Stimulated activated CD4-positive, alpha-beta T cell treated with anti-CD3 and anti-CD28 coated beads, Interleukin-2, amount 100 ng/mL, for 4 hours (primary cell): ENCODE measurements at regions not wholly inside any gene's neighbourhood (a gene's known extent, or its start where the extent isn't known, plus 50 kb on each side); places are given as distances from the start of the nearest gene placed in this dataset.

Experiments
- DNase-seq: peaks from one replicate; pipeline ENCODE4 v3.0.0-alpha.2; 2020; ENCODE audit warnings: low read depth

GRCh38 chrX:22325096-22325495 lies 52.4 kb downstream of the CBLL2 start:
- no peak for DNase-seq

DNA sequence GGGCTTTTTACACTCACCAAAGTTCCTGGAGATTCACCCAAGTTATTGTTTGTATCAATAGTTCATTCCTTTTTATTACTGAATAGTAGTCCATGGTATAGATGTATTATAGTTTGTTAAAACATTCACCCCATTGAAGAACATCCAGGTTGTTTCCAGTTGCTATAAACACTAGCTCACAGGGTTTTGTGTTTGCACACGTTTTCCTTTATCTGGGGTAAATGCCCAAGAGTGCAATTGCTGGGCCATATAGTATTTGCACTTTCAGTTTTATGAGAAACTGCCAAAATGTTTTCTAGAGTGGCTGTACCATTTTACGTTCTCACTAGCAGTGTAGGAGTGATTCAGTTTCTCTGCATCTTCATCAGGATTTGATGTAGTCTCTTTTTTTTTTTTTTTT lies 57.1 kb downstream of the CBLL2 start:
- DNase-seq = no peak

- DNase-seq = no peak
Observed at GRCh38 chrX:22338740-22339139, 66.0 kb downstream of the CBLL2 start.

- no peak for DNase-seq
Observed at GRCh38 chrX:22339459-22339858, 66.7 kb downstream of the CBLL2 start.

GRCh38 chrX:22340022-22340616 lies 67.4 kb downstream of the CBLL2 start:
- no peak for DNase-seq

DNA sequence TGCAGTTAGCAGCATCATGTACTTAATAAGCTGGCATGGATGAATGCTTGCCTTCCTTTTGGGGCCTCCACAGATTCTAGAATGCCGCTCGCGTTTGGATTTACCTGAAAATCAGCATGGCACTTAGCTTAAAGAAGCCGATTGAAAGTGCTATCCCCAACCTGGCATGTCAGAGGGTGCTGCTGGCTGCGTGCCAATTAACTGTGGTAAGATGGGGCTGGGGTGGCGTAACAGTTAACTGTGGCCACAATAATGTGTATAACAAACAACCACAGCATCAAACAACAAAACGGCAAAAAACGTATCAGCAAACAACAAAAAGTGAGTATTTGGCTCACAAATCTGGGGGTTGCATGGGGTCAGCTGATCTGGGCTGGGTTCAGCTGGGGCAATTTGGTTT lies 70.5 kb downstream of the CBLL2 start:
- no peak for DNase-seq

- DNase-seq = no peak
Observed at GRCh38 chrX:22345884-22346283, 73.2 kb downstream of the CBLL2 start.

- no peak for DNase-seq
Observed at GRCh38 chrX:22347491-22347890, 74.8 kb downstream of the CBLL2 start.

- DNase-seq = no peak
Observed at GRCh38 chrX:22349116-22349515, 76.4 kb downstream of the CBLL2 start.

- no peak for DNase-seq
Observed at GRCh38 chrX:22351076-22351475, 78.4 kb downstream of the CBLL2 start.

DNA sequence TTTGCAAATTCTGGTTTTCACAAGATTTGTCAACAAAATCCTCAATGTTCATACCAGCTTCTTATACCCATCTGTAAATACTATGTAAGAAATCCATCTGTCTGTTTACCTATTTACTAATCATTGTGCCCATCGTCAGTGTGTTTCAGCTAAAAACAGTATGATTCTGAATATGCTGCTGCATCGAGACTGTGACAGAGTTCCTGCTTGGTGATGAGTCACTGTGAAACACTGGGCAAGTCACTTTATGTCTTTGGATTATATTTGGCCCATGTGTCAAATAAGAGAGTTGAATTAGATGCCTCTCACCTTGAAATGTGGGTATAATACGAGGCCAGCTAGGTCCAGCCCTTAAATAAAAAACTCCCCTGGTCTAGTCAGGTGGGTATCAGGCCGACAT lies 79.3 kb downstream of the CBLL2 start:
- no peak for DNase-seq

- no peak for DNase-seq
Observed at GRCh38 chrX:22357621-22358020, 84.9 kb downstream of the CBLL2 start.

GRCh38 chrX:22360129-22360528 lies 87.4 kb downstream of the CBLL2 start:
- DNase-seq = no peak

GRCh38 chrX:22365460-22365859 lies 92.7 kb downstream of the CBLL2 start:
- DNase-seq = no peak

- DNase-seq = no peak
Observed at GRCh38 chrX:22366166-22366702, 93.5 kb downstream of the CBLL2 start.

DNA sequence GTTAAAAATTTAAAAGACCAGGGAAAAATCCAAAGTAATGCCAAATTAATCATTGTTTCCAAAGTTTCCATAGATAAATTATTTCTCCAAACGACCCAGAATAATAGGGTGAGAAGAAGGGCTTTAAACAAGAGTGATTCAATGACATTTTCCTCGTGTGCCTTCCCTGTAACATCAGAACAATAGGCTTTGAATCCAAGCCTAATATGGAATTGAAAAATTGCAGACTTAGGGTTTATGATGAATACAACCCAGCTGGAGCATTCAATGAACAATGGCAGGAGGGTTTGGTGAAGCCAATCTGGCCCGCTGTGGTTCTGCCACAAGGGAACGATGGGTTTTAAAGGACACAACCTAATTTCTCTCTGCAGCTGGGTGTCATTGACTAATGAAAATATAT lies 94.2 kb downstream of the CBLL2 start:
- no peak for DNase-seq

DNA sequence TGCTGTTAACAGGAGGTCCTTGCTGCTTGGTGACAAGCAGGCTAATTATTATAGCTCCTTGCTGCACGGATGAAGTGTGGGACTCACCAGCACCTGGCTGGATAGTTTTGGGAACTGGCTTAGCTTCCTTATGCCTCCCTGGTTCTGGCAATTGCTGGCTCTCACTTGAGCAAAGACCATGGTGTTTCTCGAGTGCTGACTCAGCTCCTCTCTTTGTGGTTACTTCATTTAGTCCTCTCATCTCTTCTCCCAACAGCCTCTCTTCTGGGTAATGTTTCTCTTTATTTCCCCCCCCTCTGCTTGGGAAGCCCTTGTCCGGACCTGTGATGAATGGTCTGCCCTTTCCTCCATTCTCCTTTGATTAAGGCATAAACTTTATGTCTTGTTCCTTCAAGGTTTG lies 100.4 kb downstream of the CBLL2 start:
- DNase-seq = no peak

- DNase-seq = no peak
Observed at GRCh38 chrX:22373766-22374165, 101.1 kb downstream of the CBLL2 start.

GRCh38 chrX:22376369-22376768 lies 103.7 kb downstream of the CBLL2 start:
- DNase-seq = no peak

GRCh38 chrX:22378296-22378695 lies 105.6 kb downstream of the CBLL2 start:
- DNase-seq = no peak

GRCh38 chrX:22383988-22384387 lies 111.3 kb downstream of the CBLL2 start:
- no peak for DNase-seq

DNA sequence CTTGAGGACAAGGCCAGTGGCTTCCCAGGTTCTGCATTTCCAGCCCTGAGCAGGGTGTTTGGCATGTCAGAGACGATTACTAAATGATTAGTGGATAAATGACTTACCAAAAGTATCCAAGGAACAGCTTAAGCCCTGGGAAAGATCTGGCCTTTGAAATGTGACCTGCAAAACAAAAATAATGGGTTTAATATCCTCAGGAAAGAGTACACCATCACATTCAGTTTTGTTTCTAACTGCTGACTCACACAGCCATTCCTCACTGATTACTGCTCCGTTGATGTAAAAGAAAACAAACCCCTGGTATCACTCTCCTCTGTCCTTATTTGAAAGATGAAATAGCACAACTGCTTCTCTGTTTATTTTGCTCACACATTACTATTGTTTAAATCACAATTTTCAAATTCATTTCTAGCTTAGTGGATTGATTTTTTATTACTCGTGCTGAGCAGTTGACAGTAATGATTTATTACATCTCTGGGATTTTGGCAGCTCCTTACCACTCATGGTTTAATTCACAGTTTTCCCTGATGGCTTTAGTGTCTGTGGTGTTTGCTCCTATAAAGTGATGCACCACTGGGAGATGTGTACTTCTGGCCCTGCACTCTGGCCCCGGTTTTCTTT lies 117.0 kb downstream of the CBLL2 start:
- no peak for DNase-seq

GRCh38 chrX:22392133-22392948 lies 119.6 kb downstream of the CBLL2 start:
- DNase-seq = no peak
